Activated CD4-positive, alpha-beta T cell treated with anti-CD3 and anti-CD28 coated beads for 4 hours (primary cell): ENCODE measurements at regions not wholly inside any gene's neighbourhood (a gene's known extent, or its start where the extent isn't known, plus 50 kb on each side); places are given as distances from the start of the nearest gene placed in this dataset.
A peak's percentile ranks its signal among the peaks of the same experiment; 100 is the strongest.
"Not testable (repeated sequence)": the region's sequence is repeated elsewhere in the genome, so short reads cannot be mapped to it uniquely, and the experiment has no call there.

Experiments
- DNase-seq, 2 donors: peaks; one replicate each; pipeline ENCODE4 v3.0.0-alpha.2; 2020

DNA sequence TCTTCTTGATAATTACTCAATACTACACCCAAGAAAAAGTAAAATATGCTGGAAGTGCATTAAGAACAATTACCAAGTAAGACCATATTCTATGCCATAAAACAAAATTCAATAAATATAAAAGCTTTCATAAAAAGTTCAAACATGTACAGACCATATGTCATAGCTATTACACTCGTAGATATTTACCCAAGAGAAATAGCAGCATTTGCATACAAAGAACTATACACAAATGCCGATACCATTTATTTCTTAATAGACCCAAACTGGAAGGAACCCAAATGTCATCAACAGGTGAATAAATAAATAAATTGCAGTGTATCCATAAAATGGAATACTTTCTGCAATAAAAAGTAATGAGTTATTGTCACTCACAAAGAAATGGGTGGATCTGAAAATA is 78.3 kb upstream of the SLC16A7 start:
- no peak for DNase-seq

DNA sequence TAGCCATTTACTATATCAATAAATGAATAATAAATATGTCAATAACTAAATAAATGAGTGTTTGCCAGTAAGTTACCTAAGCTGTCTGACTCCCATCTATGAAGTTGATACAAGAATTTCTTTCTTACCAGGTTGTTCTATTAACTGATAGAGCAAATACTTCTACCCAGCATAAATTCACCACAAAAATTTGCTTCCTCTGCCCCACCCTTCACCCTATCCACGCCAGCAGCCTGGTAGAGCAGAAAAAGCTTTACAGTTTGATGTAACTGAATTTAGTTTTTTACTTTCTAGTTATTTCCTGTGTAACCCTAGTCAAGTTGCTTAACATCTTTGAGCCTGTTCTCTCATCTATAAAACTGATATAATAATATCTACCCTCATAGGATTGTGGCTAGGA is 94.9 kb upstream of the SLC16A7 start:
- DNase-seq = no peak

DNA sequence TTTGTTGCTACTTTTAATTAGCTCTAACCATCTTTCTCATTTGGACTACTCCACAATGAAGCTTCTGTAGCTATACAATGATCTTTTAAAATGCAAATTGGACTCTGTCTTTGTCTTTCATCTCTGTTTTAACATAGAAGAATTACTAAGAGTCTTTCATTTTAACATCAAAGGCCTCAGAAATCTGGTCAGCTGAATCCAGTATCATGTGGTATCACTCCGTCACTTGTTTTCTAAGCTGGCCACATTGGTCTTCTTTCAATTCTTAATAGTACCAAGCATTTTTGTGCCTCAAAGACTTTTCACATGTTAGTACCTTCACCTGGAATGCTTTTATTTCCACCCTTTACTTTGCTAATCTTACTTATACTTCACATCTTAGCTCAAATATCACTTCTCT is 95.5 kb upstream of the SLC16A7 start:
- no peak for DNase-seq

DNA sequence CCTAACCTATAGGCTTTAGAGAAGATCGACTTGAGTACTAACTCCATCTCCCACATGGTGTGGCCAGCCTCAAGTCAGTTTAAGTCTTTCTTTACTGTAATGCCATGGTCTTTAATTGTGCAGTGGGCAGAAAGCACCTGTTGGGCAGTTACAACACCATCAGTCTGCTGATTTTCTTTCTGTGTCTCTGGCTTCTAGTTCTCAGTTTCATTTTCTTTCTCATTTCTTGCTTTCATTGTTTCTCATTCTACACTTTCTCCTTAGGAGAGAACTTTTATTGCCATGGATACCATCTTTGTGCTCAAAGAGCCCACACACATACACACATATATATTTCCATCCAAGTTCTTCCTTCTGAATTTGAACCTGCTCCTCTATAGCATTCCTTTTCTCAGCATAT is 96.1 kb upstream of the SLC16A7 start:
- DNase-seq = no peak

DNA sequence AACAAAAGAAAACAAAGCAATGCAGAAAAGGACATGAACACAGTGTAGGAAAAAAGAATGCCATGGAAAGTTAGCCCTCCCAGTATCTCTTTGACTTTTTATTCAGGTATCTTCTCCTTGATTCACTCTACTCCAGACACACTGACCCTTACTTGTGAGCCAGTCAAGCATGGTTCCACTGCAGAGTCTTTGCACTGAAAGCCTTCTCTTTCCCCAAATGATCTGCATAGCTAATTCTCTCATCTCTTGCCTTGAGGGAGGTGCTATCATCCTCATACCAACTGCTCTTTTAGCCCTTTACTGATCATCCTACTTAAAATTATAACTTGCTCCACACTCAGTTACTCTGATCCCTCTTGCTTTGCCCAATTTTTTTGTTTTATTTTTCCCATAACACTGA is 101.2 kb upstream of the SLC16A7 start:
- no peak for DNase-seq

DNA sequence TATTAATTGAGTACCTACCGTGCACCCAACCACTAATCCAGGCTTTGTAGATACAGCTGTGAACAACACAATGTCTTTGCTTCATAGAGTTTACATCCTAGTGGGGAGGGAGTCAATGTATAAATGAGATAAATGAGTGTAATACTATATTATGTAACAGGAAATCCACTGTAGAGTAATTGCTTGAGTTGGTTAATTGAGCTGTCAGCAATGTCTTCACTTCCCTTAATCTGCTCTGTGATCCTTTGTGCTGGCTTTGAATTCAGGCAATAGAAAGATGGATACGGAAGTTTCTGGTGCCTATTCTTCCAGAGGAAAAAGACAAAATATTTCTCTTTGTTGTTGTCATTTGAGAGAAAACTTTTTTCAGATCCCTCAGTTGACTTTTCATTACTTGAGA is 104.0 kb upstream of the SLC16A7 start:
- DNase-seq = no peak

DNA sequence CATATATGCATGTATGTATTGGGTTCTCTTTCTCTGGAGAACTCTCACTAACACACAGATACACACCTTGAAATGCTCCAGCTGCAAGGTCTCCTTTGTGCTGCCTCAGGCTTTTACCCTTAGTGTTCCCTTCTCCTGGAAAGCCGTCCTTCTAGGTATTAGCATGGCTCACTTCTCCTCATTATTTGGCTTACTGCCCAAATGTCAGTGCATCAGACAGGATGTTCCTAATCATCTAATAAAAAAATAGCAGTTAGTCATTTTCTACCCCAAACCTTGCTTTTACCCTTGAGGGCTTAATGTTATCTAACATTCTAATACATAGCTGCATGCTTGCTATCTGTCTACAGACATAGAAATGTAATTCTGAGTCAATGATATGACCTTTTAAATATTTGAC is 109.0 kb upstream of the SLC16A7 start:
- no peak for DNase-seq

DNA sequence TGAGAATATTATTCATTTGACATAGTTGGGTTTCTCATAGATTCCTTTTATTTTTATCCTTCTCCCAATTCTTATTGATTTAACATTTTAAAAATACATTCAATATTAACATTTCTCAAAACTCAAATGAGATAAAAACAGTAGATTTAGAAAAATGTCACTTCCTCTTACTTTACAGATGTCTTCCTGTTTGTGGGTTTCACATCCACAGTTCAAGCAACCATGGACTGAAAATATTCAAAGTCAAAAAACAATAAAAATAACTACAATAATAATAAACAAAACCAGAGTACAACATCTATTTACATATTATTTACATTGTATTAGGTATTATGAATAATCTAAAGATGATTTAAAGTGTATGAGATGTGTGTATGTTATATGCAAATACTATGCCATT is 111.3 kb upstream of the SLC16A7 start:
- no peak for DNase-seq

DNA sequence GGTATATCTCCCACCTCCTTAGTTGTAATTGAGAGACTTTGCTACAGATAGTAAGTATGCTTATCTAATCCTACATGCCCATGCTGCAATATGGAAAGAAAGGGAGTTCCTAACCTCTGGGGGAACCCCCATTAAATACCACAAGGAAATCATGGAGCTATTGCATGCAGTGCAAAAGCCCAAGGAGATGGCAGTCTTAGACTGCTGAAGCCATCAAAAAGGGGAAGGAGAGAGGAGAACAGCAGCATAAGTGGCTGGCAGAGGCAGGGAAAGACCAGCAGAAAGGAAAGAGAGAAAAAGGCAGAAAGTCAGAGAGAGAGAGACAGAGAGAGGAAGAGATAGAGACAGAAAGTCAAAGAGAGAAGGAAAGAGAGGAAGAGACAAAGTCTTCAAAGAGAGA is 121.6 kb upstream of the SLC16A7 start:
- DNase-seq = not testable (repeated sequence)

DNA sequence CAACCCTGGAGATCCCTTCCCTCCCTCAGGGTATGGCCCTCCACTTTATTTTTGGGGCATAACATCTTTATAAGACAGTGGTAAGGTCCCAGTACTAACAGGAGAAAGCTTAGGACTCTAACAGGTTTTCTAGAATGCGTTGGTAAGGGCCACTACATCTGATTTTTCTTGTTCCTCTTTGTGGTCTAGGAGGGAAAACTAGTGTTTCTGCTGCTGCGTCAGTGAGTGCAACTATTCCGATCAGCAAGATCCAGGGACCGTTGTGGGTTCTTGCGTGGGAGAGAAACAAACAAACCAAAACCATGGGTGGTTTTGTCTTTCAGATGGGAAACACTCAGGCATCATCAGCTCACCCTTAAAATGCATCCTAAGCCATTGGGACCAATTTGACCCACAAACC is 123.6 kb upstream of the SLC16A7 start:
- no peak for DNase-seq

DNA sequence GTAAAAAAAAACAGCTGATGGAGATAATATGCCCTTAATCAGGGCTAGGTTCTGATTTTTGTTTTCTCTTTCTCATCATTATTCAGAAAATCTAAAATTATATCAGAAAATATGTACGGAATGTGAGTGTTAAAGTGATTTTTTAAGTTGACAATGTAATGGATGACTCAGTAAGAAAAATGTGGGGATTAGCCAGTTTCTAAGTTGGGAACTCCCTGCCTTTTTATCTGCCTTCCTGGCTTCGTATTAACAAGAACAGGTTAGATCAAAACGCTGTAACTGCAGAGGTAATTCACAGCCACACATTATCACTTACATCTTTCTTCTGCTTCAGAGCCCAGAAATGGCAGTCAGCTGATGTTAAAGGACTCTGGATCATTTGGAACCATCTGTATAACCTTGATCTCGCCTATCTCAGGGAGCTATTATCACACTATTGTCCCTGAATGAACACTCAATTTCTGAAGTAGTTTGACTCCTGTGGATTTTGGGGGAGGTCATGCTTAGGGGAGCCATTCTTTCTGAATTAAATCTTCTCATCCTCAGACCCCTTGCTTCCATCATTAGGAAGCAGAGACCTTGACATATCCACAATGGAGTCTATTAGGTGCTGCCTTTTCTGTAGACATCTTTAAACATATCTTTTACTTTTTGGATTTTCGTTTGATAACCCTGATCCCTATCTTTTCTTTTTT is 135.7 kb upstream of the SLC16A7 start:
- DNase-seq = no peak

DNA sequence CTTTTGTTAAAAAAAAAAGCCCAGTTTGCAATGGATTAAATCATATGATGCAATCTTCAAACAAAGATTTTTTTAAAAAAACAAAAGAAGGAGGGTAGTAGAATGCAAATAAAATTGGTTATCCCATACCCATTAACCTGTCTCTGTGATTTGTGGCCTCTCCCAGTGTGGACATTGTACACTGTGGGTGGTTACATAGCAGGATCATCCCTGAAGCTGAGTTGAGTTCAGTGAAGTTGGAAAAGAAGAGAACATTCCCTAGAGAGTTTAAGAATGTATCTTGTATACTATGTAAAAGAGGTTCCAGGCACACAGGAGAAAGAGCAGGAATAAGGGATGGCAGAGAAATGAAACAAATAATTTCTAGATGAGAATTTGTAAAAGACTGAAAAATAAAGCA is 142.4 kb upstream of the SLC16A7 start:
- DNase-seq = no peak

DNA sequence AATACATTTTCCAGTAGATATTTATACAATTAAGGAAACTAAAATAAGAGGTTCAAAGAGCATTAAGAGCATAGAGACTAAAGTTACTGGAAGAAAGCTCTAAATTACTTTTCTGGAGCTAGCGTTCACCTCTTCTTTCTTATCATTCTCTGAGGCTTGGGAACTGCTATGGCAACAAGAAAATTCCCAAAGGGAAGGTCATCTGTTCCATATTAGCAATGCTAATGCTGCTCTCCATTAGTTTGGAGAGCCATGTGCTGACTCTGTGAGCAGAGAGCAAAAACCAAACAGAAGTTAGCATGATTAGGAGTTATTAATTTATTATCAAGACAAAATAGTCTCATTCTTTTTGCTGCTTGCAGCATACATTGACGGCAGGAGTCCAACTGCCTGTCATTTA is 143.1 kb upstream of the SLC16A7 start:
- DNase-seq = no peak

DNA sequence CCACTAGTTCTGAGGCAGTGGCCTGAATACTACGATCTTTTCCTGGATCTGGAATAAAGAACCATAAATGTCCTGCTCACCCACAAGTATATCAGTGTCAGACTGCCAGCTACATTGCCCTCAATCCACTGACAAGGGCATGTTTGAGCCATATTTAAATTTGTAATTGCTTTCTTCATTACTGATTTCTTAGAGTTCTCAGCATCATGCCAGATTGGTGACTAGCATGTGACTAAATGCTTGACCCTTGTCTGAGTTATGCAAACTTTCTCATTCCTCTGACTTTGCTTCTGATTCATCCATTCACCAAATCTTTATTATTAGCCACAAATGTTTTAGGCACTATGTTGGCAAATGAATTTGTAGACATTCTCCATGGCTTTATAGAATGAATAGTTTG is 143.6 kb upstream of the SLC16A7 start:
- DNase-seq = no peak

DNA sequence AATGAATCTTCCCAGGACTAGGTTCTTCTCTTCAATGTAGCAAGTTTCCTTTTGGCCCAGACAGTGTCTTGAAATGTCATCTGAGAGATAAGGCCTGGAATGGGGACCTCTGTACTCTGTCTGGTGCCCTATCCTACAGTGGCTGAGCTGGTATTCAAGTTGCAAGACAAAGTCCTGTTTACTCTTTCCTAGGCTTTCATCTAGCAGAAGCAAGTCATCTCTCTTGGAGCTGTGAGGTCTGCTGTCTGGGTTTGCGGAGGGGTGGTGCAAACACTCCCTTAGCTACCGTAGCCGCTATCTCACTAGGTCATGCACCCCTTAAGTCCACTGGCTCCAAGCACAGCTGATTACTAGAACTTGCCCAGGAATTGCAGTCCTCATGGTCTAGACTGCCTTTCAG is 149.7 kb upstream of the SLC16A7 start:
- no peak for DNase-seq

DNA sequence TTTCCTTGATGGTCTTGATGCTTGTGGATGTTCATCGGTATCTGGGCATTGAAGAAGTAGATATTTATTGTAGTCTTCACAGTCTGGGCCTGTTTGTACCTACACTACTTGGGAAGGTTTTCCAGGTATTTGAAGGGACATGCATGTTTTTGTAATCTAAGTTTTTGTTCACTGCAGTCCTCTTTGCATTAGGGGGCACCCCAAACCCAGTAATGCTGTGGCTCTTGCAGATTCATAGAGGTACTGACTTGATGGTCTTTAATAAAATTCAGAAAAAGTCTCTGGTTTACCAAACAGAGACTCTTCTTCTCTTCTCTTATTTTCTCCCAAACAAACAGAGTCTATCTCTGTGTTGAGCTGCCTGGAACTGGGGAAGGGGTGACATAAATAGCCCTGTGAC is 150.9 kb upstream of the SLC16A7 start:
- peak in 1 of 2 donors; percentile 11 for DNase-seq

DNA sequence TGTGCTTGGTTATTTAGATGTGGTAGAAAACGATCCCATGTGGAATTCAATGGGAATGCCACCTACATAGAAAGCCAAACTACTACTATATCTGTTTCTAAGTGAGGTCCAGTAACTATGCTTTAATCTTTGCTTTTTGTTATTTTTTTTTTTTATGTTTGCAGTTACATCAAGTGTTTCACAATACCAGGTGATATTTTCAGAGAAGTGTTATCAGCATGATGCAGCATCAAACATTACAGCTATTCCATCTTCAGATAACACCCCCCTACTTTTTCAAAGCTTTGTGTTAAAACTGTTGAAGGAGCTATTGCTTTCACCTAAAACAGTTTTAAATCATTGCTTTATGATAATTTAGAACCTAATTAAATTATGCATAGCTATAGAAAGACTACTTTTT is 163.8 kb upstream of the SLC16A7 start:
- no peak for DNase-seq

DNA sequence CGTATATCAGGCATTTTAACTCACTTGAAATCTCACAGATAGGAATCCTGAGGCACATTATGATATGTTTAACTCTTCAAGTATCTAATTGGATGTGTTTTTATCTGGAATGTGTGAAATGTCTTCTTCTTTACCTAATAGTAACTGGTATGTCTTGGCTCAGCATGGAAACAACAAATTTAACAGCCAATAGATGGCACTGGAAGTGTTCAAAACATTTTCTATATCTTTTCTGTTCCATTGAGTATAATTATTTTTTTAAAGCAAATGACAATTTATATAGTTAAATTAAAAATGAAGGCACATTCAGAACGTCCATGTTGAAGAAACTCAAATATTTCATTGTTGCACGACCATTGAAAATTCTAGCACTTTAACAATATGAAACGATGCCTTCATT is 164.6 kb upstream of the SLC16A7 start:
- no peak for DNase-seq

DNA sequence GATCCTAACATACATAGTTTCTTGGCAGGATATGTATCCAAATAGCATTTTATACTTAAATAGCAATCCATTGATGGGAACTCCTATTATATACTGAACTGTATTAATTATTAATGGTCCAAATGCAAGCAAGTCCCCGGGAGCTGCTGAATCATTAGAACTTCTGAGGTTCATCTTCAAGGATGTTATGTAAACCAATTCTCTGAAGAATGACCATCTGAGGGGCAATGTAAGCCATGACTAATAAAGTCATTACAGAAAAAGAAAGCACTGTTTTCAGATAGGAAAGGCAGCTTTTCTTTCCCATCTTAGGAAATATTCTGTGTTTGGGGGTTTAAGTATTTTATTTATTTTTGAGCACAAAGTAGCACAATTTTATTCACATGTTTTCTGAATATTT is 166.1 kb upstream of the SLC16A7 start:
- no peak for DNase-seq

DNA sequence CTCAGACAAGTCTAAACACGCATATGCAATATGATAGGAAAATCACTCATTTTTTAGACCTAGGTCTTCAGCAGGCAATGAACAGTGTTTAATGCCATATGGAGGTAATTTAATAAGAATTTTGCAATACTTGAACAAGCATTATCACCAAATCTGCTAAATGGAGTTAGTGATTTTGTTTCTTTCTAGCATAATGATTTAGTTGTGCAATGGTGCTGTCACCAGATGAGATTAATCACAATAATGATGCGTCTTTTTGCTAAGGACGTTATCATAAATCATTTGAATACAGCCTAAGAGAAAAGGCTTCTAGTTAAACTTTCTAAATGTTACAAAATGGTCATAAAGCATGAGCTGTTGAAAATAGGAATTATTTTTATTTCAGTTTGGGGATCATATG is 170.0 kb upstream of the SLC16A7 start:
- no peak for DNase-seq

DNA sequence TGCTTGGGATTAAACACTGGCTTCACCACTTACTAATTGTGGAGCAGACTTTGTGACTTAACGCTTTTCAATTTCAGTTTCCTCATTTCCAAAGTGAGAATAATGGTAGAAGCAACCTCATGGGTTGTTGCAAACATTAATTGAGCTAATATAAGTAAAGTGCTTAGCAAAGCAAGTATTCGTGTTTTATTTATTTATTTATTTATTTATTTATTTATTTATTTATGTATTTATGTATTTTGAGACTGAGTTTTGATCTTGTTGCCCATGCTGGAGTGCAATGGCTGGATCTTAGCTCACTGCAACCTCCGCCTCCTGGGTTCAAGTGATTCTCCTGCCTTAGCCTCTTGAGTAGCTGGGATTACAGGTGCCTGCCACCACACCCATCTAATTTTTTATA is 171.2 kb upstream of the SLC16A7 start:
- not testable (repeated sequence) for DNase-seq

DNA sequence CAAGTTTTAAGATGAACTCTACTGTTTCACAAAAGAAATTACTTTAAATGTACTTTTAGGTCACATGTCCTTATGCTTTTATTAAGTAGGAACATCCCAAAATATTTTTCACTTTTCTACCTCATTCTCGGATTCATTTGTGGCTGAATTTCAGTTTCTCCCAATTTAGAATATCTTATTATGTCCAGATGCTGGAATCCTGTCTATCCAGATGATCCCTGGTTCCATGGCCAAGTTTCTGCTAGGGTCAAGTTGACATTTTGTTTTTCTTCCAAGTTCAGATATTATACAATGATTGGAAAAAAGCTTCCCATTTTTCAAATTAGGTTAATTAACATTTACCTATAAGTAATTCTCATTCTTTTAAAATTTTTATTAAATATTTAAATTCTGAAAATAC is 181.8 kb upstream of the SLC16A7 start:
- DNase-seq = no peak

DNA sequence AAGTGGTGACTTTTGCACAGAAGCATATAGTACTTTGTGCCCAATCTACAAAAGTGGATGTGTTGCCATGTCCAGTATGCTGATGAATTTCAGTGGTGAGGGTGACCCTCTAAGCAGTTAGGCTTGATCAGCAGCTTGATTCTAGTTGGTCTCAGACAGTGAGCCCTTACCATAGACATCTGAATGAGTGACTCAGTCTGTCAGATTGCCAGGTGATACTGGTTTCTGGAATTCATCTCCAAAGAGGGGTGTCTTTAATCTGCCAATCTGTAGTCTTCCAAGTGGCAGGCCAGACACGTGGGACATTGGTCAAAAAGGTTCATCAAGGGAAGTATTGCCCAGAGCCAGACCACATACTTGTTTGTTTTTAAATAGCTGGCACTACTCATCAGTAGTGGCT is 187.4 kb upstream of the SLC16A7 start:
- no peak for DNase-seq

DNA sequence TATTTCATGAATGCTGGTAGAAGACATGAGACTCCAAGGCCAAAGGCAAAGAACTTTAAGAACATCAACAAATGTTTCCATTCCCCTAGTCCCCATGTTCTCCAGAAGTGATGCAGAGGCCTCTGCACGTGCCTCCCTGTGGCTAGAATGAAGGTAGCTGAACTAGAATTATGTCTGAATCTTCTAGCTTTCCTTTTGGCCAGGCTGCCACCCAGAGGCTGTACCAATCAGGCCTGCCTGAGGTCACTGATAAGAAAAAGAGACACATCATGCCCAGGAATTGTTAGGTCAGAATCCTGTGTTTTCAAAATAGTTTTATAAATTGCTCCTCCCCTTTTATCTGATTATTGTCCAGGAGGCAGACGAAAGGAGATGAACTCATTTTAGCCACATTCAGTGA is 188.0 kb upstream of the SLC16A7 start:
- DNase-seq = no peak

DNA sequence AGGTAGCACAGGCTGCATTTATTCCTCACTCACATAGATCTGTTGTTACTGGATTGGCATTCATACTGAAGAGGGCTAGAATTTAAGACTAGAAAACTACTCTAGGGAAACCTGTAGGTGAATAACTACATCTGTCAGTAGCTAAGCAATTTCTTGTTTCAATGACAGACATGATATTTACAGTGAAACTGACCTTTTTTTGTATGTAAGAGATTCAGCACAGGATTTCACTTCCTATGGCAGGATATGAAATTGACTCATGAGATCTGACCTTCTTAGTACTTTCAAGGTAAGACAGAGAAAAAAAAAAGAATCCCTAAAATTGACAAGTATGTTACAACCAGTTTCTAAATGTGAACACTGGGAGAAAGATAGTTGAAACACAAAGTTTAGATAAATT is 189.8 kb upstream of the SLC16A7 start:
- no peak for DNase-seq
